Suppressor macrophage treated with lipopolysaccharide for 4 hours (primary cell): ENCODE measurements at regions not wholly inside any gene's neighbourhood (a gene's known extent, or its start where the extent isn't known, plus 50 kb on each side); places are given as distances from the start of the nearest gene placed in this dataset.

Experiments
- DNase-seq: peaks from one replicate; pipeline ENCODE4 v3.0.0-alpha.2; 2020

DNA sequence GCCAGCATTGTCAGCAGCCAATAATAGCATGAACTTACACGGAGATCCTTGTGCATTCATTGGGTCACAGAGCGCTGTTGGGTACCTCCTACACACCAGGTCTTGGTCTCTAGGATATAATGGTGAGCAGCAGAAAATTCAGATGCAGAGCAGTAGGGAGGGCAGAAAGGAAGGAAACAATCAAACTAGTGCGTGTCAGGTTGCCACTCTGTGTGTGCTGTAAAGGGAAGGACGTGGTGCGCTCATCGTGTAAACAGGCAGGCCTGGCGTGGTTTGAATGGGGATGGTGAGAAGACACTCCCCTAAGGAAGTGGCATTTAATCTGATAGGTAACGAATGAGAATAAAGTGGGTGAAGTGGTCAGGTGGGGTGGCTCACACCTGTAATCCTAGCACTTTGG is 336.4 kb downstream of the CDH26 start:
- DNase-seq = no peak

DNA sequence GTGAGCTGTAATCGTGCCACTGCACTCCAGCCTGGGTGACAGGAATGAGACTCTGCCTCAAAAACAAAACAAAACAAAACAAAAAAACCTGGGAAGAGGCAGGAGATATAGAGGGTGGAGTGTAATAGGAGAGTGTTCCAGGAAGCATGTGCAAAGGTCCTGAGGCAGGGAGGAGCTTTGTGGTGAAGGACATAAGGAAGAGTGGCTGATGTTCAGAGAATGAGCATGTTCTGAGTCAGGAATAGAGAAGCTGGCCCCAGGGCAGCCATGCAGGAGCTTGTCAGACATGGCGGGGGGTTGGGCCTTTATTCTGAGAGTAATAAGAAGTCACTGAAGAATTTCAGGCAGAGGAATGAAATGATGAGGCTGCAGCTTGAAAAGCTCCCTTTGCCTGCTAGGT is 337.0 kb downstream of the CDH26 start:
- DNase-seq = no peak

DNA sequence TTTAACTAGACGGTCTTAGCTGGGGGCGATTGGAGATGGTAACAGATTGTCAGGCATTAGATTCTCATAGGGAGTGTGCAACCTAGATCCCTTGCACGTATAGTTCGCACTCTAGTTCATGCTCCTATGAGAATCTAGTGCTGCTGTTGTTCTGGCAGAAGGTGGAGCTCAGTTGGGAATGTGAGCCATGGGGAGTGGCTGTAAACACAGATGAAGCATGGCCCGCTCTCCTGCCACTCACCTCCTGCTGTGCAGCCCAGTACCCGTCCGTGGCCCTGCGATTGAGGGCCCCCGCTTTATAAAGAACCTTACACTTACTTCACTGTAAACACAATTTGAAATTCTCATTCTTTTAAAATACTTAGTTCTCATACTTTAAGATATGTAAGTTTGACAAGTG is 339.4 kb downstream of the CDH26 start:
- DNase-seq = no peak

DNA sequence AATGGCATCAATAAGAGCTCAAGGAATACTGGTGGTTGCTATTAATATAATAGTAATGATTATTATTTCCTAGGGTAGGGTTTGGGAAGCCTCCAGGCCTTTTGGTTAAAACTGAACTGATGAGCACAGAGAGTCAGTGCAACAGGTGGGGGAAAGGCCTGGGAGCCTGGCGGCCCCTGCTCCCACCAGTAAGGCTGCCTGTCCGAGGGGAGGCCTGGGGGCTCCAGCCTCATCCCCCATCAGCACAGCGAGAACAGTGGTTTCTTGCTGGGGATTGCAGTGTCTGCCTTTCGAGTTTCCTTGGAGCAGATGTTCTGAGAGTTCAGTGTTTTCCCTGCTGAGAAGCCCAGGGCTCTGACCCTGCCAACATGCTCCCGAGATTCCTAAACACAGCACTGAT is 340.4 kb downstream of the CDH26 start:
- DNase-seq = no peak

DNA sequence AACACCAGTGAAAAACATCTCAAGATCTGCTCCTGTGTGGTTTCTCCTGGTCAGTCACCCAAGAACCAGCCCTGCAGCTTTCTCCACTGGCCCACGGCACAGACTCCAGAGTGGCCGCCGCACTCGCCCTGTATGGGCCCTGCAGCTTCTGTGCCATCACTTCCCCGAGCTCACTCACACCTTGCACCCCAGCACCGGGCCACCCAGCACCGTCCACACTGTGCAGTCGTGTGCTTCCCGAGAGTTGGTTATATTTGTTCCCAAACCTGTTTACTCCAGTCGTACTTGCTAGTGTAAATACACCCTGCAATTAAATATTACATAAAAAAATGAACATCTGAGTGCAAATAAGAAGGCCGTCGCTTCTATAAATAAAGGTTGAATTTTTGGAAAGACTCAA is 341.7 kb downstream of the CDH26 start:
- no peak for DNase-seq

DNA sequence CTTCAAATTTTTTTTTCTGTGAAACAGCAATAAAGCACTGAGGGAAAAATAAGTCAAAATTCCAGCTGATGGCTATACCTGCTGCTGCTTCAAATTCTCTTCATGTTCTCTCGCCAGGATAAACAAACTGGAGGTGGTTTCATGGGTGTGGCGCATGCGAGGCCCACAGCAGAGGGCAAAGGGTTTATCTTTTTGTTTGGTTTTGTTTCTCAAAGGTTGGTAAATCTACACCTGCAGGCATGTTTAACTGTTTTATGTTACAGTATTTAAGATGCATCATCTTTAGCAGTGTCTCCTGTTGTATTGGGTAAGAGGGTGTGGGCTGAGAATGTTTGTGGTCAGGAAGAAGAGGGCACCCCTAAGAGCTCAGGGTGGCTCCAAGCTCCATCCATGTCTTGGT is 342.2 kb downstream of the CDH26 start:
- DNase-seq = no peak

DNA sequence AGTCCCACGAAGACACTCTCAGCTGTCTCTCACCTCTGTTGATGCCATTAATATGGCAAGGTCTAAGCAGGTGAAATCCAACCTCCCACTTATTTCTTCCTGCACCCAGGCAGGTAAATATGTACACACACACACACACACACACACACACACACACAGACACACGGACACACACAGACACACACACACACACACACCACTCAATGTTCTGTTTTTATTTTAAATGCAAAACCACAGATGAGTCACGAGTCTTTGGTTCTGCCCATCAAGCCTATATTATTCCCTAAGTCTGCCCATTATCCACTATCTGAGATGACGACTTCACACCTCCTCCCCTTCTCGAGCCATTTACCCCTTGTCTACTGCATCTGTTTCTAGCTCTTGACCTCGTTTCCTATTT is 344.7 kb downstream of the CDH26 start:
- no peak for DNase-seq

DNA sequence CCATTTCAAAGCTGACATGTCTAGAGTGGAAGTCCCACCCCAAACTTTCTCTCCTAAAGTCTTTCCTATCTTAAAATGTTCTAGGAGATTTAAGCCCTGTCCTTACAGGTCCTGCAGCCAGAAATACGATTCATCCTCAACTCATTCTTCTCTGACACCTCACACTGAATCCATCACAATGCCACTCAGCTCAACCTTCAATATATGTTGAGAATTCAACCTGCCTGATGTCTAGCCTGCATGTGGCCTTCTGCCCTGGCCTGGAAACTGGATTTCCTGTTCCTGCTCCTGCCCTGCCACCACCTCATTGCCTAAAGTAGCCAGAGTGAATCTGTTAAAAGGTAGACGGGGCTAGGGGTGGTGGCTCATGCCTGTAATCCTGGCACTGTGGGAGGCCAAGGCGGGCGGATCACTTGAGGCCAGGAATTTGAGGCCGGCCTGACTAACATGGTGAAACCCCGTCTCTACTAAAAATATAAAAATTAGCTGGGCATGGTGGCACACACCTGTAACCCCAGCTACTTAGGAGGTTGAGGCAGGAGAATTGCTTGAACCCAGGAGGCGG is 345.9 kb downstream of the CDH26 start:
- DNase-seq = no peak

DNA sequence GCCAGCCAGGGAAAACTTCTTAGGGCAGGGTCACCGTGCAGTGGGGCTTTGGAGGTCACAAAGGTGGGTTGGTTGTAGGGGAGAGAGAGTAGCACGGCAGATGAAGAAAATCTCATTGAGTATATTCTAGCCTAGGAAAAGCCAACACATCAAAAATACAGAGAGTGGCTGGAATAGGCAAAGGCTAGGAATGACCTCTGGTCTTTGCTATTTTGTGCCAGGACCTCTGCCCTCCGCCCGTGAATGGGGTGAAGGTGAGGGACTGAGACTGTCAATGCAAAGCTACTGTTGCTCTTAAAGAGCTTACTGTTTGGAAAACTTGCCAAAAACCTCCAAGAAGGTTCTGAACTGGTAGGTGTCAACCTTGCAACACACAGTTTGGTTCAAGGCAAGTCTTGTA is 346.7 kb downstream of the CDH26 start:
- DNase-seq = no peak

DNA sequence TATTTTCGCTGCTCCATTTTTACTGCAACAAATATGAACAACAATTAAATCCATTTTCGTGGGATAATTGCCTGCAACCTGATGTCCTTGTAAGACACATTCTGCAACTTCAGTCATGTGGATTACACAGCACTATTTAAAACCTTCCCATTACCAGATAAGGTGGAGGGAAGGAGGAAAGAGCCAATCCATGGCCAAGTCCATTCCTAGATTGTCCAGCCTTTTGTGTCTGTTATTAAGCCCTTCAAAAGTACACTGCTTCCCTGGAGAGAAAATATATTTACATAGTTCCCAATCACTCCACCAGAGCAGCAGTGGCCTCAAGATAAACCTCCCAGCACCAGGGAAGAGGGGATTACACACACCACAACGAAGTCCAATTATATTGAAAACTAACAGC is 347.9 kb downstream of the CDH26 start:
- no peak for DNase-seq

DNA sequence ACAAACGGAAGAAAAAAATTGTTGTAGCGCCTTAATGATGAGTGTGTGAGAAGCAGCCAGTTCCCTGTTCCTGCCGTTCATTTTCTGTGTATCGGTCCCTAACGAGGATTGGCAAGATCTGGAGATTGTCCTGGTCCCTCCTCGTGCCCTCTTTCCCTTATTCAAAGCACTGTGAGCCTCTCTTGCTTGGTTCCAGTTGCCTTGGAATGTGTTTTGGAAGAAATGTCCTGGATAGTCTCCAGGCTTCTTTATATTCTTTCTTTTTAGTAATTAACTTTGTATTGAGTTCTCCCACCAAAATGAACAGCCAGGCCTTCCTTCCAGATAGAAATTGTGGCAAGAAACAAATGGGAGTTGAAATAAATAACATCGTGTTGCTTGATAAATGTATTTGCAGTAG is 348.3 kb downstream of the CDH26 start:
- no peak for DNase-seq

DNA sequence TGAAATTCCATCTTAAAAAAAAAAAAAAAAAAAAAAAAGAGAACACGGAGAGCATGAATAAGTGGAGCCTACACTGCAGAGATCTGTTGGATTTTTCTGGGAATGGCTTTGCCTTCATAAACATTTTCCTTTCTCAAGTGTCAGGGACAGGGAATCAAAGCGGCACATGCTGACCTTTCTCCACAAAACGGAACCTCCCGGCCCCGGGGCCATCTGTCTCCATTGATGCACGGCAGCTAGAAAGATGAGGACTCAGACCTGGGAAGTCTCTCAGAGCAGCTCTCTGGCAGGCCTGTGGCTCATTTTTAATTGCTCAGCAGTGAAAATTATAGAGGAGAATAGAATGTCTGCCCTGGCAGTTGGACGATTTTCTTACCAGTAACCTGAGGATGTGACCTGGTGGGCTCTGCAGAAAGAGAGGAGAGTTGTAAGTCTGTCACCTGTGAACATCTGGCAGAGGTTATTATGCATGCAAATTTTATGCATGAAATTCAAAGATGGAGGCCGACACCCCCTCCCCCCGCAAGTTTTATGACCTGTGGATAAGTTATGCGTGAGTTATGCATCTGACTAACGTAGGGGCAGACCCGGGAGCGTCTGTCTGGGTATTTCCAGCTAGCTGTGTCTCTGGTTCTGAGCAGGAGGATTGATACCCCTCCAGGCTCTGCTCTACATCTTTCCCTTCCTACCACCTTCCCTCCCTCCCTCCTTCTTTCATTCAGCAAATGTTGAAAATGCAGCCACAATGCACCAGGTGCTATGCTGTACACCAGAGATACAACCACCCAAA is 352.5 kb downstream of the CDH26 start:
- no peak for DNase-seq

DNA sequence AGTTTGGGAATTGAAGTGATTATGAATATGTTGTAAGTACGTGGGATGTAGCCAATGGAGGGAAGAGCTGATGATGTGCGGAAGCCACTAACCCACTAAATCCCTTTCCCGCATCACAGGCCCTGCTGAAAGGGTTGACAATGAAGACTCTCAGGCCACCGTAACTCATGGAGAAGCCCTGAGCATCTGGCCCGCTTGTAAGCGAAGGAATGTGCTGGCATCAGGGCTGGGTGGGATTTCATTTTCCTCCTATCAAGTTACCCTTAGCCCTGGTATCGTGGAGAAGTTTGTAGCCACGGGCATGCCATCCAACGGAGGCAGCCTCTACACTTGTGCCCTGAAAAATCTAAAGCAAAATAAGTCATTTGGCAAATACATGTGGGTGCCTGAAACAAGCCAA is 355.0 kb downstream of the CDH26 start:
- DNase-seq = no peak

DNA sequence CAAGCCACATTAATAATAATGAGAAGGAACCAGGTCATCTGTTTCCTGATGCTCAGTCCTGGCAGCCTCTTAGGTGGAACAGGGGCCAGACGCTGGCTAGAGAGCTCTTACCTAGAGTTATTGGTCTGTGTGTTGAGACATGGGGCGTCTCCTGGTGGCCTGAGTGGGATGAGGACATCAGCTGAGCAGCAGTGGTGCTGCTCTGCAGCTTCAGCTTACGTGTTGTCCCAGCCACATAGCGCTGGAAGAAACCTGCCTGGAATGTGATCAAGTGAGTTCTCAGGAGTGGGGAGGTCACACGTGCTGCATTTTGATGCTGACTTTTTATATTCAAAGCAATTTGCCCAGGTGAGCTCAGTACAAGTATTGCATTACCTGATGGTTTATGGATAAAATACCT is 355.4 kb downstream of the CDH26 start:
- DNase-seq = no peak

DNA sequence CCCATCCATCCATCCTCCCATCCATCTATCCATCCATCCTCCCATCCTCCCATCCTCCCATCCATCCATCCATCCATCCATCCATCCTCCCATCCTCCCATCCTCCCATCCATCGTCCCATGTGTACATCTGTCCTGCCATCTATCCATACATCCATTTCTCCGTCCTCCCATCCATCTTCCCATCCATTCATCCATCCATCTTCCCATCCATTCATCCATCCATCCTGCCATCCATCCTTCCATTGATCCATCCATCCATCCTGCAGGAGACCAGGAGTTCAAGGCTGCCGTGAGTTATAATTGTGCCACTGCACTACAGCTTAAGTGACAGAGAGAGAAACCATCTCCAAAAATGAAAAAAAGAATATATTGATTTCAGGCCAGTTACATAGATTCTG is 356.5 kb downstream of the CDH26 start:
- no peak for DNase-seq

DNA sequence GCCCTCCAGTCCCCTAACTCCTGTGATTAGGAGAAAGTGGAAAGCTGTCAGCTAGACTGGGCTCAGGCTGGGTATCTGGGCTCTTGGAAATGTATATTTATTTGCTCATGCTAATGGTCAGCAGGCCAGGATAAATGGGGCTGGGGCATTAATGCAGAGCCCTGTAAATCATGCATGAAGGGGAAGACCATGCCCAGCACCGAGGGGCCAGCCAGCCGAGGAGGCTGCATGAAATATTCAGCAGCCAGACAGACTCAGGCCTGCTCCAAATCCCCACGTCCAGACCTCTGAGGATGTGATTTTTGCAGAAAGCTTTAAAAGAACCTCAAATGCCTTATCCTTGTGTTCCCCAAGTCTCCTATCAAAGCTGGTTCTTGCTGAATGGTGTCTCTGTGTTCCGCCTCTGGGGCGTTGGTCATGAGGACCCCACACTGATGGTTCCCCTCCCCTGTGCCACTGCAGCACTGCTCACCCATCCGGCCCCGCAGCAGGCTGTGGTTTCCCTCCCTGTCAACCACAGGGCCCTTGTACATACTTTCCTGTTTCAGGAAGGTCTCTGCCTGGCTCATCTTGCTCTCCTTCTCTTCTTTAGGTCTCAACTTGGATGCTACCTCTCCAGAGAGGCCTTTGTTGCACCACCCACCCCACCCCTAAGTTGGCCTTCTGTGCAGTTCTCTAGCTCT is 358.4 kb downstream of the CDH26 start:
- no peak for DNase-seq

DNA sequence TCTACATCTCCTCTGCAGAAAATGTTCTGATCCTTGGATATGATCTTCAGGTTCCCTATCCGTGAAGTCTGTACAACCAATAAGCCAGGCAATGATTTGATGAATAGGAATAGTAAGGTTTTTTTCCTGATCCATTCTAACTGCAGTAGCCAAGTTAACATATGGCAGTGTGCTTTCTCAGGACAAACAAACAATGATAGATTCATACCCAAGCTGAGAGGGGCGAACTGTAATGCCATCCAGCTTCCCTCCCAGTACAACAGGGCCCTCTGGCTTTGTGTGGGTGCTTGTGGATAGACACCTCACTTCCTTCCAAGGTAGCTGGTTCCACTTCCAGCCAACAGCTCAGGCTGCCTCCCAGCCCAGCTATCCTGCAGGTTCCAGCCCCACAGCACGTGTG is 359.2 kb downstream of the CDH26 start:
- DNase-seq = no peak

DNA sequence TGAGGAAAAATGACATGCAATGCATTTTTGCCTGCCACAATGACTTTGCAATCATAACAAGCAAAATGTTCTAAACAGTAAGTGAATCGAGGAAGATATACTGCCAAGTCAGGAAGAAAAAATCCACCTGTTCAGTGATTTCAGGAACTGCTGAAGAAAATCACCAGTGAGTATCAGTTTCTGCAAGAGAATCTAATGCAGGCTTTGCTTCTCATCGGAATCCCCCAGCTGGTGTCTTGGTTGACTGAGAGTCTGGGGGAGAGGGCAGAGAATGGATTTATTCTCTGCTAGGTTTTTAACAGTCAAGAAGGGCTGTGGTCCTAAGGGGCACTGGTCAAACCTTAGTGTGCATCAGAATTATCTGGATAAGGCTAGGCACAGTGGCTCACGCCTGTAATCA is 363.4 kb downstream of the CDH26 start:
- no peak for DNase-seq

DNA sequence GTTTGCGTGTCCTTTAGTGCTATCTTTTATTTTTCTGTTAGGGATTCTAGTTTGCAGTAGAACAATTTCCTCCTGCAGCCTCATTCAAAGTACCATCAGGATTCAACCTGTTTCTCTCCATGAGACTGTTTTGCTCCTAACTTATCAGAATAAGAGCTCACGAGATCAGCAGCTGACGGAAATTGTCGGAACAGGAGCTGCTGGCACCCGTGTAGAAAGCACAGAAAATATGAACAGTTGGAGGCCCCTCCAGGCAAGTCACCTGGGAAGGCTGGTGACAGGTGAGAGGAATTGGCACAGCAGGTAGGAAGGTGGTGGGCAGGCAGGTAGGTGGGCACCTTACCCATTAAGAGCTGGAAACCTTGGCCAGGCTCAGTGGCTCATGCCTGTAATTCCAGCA is 368.6 kb downstream of the CDH26 start:
- no peak for DNase-seq

DNA sequence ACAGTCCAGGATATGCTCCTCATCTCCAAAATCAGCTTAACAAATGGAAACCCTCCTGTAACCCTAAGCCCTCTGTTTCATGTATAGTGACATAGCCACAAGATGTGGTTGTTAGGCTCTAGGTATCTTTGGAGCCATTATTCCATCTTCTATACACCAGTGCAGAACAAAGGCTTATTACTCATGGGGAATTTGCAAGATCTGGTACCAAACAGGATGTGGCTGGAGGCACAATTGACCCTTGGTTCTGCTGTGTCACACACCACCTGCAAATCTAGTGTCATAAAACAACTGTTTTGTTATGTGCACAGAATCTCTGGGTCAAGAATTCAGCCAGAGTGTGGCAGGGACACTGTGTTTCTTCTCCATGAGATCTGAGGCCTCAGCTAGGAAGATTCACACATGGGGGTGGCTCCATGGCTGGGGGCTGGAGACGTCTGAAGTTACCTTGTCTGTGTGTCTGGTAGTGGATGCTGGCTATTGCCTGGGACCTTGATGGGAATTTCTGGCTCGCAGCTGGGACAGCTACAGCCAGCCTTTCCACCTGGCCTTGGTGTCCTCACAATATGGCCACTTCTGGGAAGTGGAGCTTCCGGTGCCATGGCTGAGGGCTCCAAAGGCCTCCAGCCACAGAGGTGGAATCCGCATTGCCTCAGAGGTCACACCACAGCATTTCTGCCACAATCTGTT is 369.9 kb downstream of the CDH26 start:
- DNase-seq = no peak

DNA sequence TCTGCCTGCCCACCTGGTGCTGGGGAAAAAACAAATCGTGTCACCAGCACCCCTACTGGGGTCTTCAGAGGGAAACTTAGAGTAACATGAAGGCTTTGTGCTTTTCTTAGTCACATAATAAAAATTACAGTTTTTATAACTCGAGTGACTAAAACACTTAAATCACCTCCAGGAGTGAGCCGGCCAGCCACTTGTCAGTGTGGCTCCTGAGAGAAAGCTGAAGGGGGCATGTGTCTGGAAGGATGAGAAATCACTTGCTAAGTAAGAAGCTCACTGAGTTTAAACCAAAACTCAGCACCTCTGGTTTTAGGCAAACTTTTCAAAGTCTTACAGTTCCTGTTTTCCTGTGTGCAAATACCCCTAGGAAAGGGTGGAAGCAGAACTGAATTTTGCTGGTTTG is 372.2 kb downstream of the CDH26 start:
- no peak for DNase-seq

DNA sequence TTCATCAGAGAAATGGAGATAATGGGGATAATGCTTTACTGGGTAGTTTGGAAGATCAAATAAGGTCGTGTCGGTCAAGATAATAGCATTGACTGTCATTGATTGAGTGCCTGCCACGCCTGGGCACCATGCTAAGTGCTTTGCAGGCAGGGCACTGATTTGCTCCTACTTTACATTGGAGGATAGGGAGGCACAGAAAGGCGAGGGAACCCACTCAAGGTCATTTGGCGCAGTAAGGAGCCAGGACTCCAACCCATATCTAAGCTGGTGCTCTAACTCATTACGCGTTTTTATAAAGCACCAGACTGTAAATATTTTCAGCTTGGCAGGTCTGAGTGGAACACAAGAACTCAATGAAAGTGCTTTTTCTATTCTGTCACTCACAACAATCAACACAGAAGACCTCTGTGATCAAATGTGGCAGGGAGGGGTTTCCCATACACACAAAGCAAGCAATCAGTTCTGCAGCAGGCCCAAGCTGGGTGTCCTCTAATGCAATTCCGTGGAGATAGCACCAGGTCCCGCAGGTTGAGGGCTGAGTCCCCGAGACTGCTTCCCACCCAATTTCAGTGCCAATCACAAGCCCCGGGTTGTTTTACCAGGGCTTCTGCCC is 373.6 kb downstream of the CDH26 start:
- no peak for DNase-seq

DNA sequence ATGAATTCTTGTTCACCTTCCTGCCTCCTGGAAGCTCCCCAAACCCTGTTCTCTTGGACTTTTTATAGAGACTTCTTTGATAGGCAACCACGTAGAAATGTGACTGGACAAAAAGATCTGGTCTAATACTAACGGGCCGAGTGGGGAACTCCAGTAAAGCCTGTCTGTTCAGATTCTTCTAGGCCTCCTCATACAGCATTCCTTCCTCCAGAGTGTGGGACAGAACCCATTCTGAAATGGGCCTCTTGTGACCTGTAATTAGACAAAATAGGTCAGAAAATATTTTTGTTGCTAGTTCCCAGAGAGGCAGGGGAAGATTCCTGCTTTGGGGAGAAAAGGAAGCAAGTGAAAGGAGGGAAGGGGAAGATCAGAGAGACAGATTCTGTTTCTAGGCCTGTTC is 374.3 kb downstream of the CDH26 start:
- DNase-seq = no peak

DNA sequence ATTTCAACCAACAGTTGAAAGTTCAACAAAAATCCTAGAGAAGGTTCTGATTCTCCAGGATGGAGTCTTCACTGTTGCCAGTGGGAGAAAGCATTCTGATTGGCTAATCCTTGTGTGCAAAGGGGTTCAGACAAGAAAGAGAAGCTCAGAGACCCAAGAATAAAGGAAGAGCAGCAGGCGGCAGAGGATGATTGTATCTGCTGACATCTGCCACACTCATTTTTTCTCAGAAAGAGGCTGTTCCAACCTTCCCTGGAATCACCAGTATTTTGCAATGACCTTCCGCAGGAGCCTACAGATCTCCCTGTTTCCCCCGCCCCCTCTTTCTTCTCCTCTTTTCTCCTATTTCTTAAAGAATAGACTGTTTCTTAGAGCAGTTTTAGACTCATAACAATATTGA is 376.7 kb downstream of the CDH26 start:
- no peak for DNase-seq
